ENCODE measurements at regions not wholly inside any gene's neighbourhood (a gene's known extent, or its start where the extent isn't known, plus 50 kb on each side); places are given as distances from the start of the nearest gene placed in this dataset.

DNA sequence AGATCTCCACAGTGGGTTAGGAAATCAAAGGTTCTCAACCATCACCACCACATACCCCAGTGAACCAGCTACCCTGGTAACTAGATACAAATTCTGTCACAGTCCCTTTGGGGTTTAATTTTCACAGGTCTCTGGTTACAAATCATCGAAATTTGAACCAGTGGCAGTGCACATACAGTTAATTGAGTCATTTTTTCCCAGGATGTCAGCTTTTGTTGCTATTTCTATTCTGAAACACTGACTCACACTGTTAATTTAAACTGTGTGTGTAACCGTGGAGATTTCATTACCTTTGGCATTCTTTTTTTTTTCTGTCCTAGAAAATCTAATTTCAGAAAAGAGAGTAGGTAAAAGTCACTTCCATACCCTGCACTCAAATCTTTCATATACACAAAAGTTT lies 511.5 kb downstream of the TOX3 start:
- intact Hi-C loops (cut with micrococcal nuclease), result no loop called here
- DNase-seq (no peak), ATAC-seq (no peak)
- no peaks in the 10 kb centered on the region for H3K27me3 Mint-ChIP-seq (ENCODE audit: low read depth in 2 of 2)
- Histone ChIP-seq H3K9me3 (ENCODE audit: control insufficient read depth, insufficient read depth, low read length) (peaks cover 15% of the 10 kb centered on the region), H3K36me3 (ENCODE audit: control insufficient read depth, insufficient read depth, low read length) (no peaks in the 10 kb centered on the region), H3K4me1 (ENCODE audit: control insufficient read depth, insufficient read depth, low read length) (no peaks in the 10 kb centered on the region), H3K27me3 (ENCODE audit: control insufficient read depth, insufficient read depth, low read length) (no peaks in the 10 kb centered on the region), H3K4me3 (ENCODE audit: low read length) (no peak overlapping the region), H3K27ac (ENCODE audit: low read length) (no peak overlapping the region)
- 61% methylated on average over 2 of the region's 2 CpGs for WGBS (ENCODE audit: insufficient coverage)
- no peaks in the 10 kb centered on the region for H3K36me3 Mint-ChIP-seq
- no peak overlapping the region for H3K4me3 Mint-ChIP-seq
- no peaks in the 10 kb centered on the region for H3K4me1 Mint-ChIP-seq
- H3K27ac Mint-ChIP-seq, result no peak overlapping the region
- H3K9me3 Mint-ChIP-seq, result peaks cover 4 to 6% of the 10 kb centered on the region in 2 donors
- TF ChIP-seq, protein P1, sequence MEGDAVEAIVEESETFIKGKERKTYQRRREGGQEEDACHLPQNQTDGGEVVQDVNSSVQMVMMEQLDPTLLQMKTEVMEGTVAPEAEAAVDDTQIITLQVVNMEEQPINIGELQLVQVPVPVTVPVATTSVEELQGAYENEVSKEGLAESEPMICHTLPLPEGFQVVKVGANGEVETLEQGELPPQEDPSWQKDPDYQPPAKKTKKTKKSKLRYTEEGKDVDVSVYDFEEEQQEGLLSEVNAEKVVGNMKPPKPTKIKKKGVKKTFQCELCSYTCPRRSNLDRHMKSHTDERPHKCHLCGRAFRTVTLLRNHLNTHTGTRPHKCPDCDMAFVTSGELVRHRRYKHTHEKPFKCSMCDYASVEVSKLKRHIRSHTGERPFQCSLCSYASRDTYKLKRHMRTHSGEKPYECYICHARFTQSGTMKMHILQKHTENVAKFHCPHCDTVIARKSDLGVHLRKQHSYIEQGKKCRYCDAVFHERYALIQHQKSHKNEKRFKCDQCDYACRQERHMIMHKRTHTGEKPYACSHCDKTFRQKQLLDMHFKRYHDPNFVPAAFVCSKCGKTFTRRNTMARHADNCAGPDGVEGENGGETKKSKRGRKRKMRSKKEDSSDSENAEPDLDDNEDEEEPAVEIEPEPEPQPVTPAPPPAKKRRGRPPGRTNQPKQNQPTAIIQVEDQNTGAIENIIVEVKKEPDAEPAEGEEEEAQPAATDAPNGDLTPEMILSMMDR (IDR thresholded peaks at IDR 0.05), result no peak

DNA sequence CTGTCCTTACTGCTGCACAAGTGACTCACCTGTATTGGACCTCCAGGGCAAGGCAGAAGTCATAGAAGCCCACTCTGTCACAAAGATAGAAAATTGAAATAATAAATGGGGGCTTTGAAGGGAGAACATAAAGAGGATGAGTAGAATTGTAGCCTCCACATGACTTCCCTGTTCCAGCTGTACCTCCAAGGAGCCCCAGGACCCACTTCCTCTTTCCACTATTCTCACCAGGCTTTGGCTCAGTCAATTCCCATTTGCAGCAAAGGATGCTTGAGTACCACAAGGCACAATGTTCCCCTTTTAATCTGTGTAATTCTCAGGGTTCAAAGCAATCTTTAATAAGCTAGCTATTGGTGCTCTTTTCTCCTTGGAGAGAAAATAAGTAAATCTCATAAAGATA lies 512.1 kb downstream of the TOX3 start:
- no peaks in the 10 kb centered on the region for H3K27me3 Mint-ChIP-seq (ENCODE audit: low read depth in 2 of 2)
- intact Hi-C loops (cut with micrococcal nuclease), result no loop called here

DNA sequence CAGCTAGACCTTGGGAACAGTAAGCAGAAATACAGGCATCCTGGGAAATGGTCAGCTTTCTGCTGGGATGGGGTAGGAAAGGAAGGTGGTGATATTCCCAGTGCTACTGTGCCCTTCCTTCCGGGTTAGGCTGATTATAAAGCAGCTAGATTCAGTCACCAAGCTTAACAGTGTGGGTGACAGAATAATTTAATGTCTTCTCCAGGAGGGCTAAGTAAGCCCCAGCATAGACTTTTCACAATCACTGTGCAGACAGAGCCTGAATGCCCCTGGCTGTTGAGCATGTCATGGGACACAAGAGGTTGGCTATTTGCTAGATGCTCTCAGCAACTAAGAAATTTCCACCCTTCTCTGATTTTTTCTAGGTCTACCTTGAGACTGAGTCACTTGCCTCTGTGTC lies 513.0 kb downstream of the TOX3 start:
- intact Hi-C loops (cut with micrococcal nuclease), result no loop called here
- Mint-ChIP-seq H3K4me3 (no peak overlapping the region), H3K9me3 (peaks cover 4 to 6% of the 10 kb centered on the region in 2 donors), H3K36me3 (no peaks in the 10 kb centered on the region), H3K27ac (no peak overlapping the region), H3K4me1 (no peaks in the 10 kb centered on the region), H3K27me3 (ENCODE audit: low read depth in 2 of 2) (no peaks in the 10 kb centered on the region)
- H3K9me3 ChIP-seq (ENCODE audit: control insufficient read depth, insufficient read depth, low read length), result peaks cover 15% of the 10 kb centered on the region
- no peak overlapping the region for H3K4me3 ChIP-seq (ENCODE audit: low read length)
- DNase-seq (no peak), ATAC-seq (no peak)
- H3K27me3 ChIP-seq (ENCODE audit: control insufficient read depth, insufficient read depth, low read length), result no peaks in the 10 kb centered on the region
- TF ChIP-seq, protein P1 (IDR thresholded peaks at IDR 0.05), result no peak
- H3K4me1 ChIP-seq (ENCODE audit: control insufficient read depth, insufficient read depth, low read length), result no peaks in the 10 kb centered on the region
- no peaks in the 10 kb centered on the region for H3K36me3 ChIP-seq (ENCODE audit: control insufficient read depth, insufficient read depth, low read length)
- 76% methylated on average over 1 of the region's 1 CpG for WGBS (ENCODE audit: insufficient coverage)
- H3K27ac ChIP-seq (ENCODE audit: low read length), result no peak overlapping the region

More for the DNA sequence above, 512.1 kb downstream of the TOX3 start:
- Histone ChIP-seq H3K4me1 (ENCODE audit: control insufficient read depth, insufficient read depth, low read length) (no peaks in the 10 kb centered on the region), H3K27me3 (ENCODE audit: control insufficient read depth, insufficient read depth, low read length) (no peaks in the 10 kb centered on the region), H3K27ac (ENCODE audit: low read length) (no peak overlapping the region), H3K9me3 (ENCODE audit: control insufficient read depth, insufficient read depth, low read length) (peaks cover 15% of the 10 kb centered on the region), H3K36me3 (ENCODE audit: control insufficient read depth, insufficient read depth, low read length) (no peaks in the 10 kb centered on the region), H3K4me3 (ENCODE audit: low read length) (no peak overlapping the region)
- no peak for ATAC-seq
- H3K4me3 Mint-ChIP-seq, result no peak overlapping the region
- peaks cover 4 to 6% of the 10 kb centered on the region in 2 donors for H3K9me3 Mint-ChIP-seq
- TF ChIP-seq, protein P1 (IDR thresholded peaks at IDR 0.05), result no peak
- no peak for DNase-seq
- H3K27ac Mint-ChIP-seq, result no peak overlapping the region
- H3K4me1 Mint-ChIP-seq, result no peaks in the 10 kb centered on the region
- H3K36me3 Mint-ChIP-seq, result no peaks in the 10 kb centered on the region

DNA sequence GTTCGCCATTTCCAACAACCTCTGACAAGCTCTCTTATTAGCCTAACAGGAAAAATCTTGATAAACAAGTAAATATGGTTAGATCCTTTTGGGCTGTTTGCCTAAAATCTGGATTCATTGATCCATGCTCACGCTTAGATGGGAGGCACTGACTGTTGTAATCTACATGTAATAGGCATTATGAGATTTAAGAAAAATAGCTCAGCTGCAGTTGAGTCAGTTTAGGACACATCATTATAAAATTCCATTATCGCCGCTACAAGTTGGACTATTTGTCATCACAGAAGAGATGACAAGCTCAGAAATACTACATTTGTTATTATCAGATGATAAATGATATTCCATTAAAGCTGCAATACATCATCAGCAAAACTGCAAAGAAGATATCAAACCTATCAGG lies 524.0 kb downstream of the TOX3 start:
- 82% methylated on average over 1 of the region's 4 CpGs for WGBS (ENCODE audit: insufficient coverage)
- DNase-seq (no peak), ATAC-seq (no peak)
- Histone ChIP-seq H3K4me3 (ENCODE audit: low read length) (no peak overlapping the region), H3K27ac (ENCODE audit: low read length) (no peak overlapping the region), H3K9me3 (ENCODE audit: control insufficient read depth, insufficient read depth, low read length) (no peaks in the 10 kb centered on the region), H3K27me3 (ENCODE audit: control insufficient read depth, insufficient read depth, low read length) (no peaks in the 10 kb centered on the region), H3K4me1 (ENCODE audit: control insufficient read depth, insufficient read depth, low read length) (no peaks in the 10 kb centered on the region), H3K36me3 (ENCODE audit: control insufficient read depth, insufficient read depth, low read length) (no peaks in the 10 kb centered on the region)
- H3K4me1 Mint-ChIP-seq, result no peaks in the 10 kb centered on the region
- peaks cover 11 to 17% of the 10 kb centered on the region in 2 donors for H3K9me3 Mint-ChIP-seq
- TF ChIP-seq, protein P1 (IDR thresholded peaks at IDR 0.05), result no peak
- no peaks in the 10 kb centered on the region for H3K27me3 Mint-ChIP-seq (ENCODE audit: low read depth in 2 of 2)
- no peaks in the 10 kb centered on the region for H3K36me3 Mint-ChIP-seq
- H3K27ac Mint-ChIP-seq, result no peak overlapping the region
- no peak overlapping the region for H3K4me3 Mint-ChIP-seq
- intact Hi-C loops (cut with micrococcal nuclease), result no loop called here
